ENCODE measurements at regions not wholly inside any gene's neighbourhood (a gene's known extent, or its start where the extent isn't known, plus 50 kb on each side); places are given as distances from the start of the nearest gene placed in this dataset.

- TF ChIP-seq, protein P1, sequence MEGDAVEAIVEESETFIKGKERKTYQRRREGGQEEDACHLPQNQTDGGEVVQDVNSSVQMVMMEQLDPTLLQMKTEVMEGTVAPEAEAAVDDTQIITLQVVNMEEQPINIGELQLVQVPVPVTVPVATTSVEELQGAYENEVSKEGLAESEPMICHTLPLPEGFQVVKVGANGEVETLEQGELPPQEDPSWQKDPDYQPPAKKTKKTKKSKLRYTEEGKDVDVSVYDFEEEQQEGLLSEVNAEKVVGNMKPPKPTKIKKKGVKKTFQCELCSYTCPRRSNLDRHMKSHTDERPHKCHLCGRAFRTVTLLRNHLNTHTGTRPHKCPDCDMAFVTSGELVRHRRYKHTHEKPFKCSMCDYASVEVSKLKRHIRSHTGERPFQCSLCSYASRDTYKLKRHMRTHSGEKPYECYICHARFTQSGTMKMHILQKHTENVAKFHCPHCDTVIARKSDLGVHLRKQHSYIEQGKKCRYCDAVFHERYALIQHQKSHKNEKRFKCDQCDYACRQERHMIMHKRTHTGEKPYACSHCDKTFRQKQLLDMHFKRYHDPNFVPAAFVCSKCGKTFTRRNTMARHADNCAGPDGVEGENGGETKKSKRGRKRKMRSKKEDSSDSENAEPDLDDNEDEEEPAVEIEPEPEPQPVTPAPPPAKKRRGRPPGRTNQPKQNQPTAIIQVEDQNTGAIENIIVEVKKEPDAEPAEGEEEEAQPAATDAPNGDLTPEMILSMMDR (conservative IDR thresholded peaks at IDR 0.05 in 1 of 2, IDR thresholded peaks at IDR 0.05 in 1 of 2; ENCODE audit: low read depth in 1 of 2, low read length in 2 of 2): no peak
- TF ChIP-seq EZH2 (IDR thresholded peaks at IDR 0.05; ENCODE audit: low read length, missing control alignments): no peak
These were observed 132.3 kb upstream of the NHSL1 start for GRCh38 chr6:138631566-138631965.
